Ammon's horn (tissue), 1 donor: ENCODE measurements at regions not wholly inside any gene's neighbourhood (a gene's known extent, or its start where the extent isn't known, plus 50 kb on each side); places are given as distances from the start of the nearest gene placed in this dataset.
A peak's percentile ranks its signal among the peaks of the same experiment; 100 is the strongest.
"Not testable (repeated sequence)": the region's sequence is repeated elsewhere in the genome, so short reads cannot be mapped to it uniquely, and the experiment has no call there.

Experiments used
- DNase-seq: peaks from one replicate; pipeline ENCODE4 v3.0.0-alpha.2; 2016; ENCODE audit warnings: low spot score

GRCh38 chr2:239804161-239805042, 220.7 kb downstream of the NDUFA10 start:
- DNase-seq: no peak

- peak; percentile 59 for DNase-seq
Observed at GRCh38 chr2:239803766-239804115, 221.4 kb downstream of the NDUFA10 start.

- DNase-seq: no peak
Observed at GRCh38 chr2:239803102-239803765, 221.9 kb downstream of the NDUFA10 start.

GRCh38 chr2:239802185-239802649, 222.9 kb downstream of the NDUFA10 start:
- no peak for DNase-seq

- no peak for DNase-seq
Observed at GRCh38 chr2:239801404-239802184, 223.5 kb downstream of the NDUFA10 start.

GRCh38 chr2:239800785-239801386, 224.3 kb downstream of the NDUFA10 start:
- no peak for DNase-seq

- no peak for DNase-seq
Observed at GRCh38 chr2:239797316-239797715, 227.8 kb downstream of the NDUFA10 start.

GRCh38 chr2:239795761-239796160, 229.4 kb downstream of the NDUFA10 start:
- not testable (repeated sequence) for DNase-seq

- no peak for DNase-seq
Observed at GRCh38 chr2:239793836-239794235, 231.3 kb downstream of the NDUFA10 start.

GRCh38 chr2:239793086-239793485, 232.1 kb downstream of the NDUFA10 start:
- no peak for DNase-seq

GRCh38 chr2:239792405-239793084, 232.6 kb downstream of the NDUFA10 start:
- DNase-seq: no peak

- no peak for DNase-seq
Observed at GRCh38 chr2:239791526-239792404, 233.4 kb downstream of the NDUFA10 start.

- DNase-seq: no peak
Observed at GRCh38 chr2:239790721-239791120, 234.4 kb downstream of the NDUFA10 start.

GRCh38 chr2:239790313-239790712, 234.8 kb downstream of the NDUFA10 start:
- DNase-seq: no peak

GRCh38 chr2:239789711-239790110, 235.4 kb downstream of the NDUFA10 start:
- DNase-seq: no peak

GRCh38 chr2:239788576-239789098, 236.5 kb downstream of the NDUFA10 start:
- DNase-seq: no peak

GRCh38 chr2:239787538-239788050, 237.5 kb downstream of the NDUFA10 start:
- no peak for DNase-seq

- no peak for DNase-seq
Observed at GRCh38 chr2:239786791-239787190, 238.4 kb downstream of the NDUFA10 start.

- DNase-seq: no peak
Observed at GRCh38 chr2:239781454-239781853, 243.7 kb downstream of the NDUFA10 start.
